GM12872 (cell line): ENCODE measurements at regions not wholly inside any gene's neighbourhood (a gene's known extent, or its start where the extent isn't known, plus 50 kb on each side); places are given as distances from the start of the nearest gene placed in this dataset.

Experiments
- TF ChIP-seq, protein P1 (sequence below): IDR thresholded peaks from 3 replicates; pipeline ENCODE4 v1.5.1; 2011; ENCODE audit warnings: low read depth, mild to moderate bottlenecking, low read length, moderate library complexity; ENCODE audit not compliant: insufficient read depth

GRCh38 chr4:165766018-165766417 is 107.0 kb upstream of the TLL1 start:
- TF ChIP-seq, protein P1, sequence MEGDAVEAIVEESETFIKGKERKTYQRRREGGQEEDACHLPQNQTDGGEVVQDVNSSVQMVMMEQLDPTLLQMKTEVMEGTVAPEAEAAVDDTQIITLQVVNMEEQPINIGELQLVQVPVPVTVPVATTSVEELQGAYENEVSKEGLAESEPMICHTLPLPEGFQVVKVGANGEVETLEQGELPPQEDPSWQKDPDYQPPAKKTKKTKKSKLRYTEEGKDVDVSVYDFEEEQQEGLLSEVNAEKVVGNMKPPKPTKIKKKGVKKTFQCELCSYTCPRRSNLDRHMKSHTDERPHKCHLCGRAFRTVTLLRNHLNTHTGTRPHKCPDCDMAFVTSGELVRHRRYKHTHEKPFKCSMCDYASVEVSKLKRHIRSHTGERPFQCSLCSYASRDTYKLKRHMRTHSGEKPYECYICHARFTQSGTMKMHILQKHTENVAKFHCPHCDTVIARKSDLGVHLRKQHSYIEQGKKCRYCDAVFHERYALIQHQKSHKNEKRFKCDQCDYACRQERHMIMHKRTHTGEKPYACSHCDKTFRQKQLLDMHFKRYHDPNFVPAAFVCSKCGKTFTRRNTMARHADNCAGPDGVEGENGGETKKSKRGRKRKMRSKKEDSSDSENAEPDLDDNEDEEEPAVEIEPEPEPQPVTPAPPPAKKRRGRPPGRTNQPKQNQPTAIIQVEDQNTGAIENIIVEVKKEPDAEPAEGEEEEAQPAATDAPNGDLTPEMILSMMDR: no peak

- TF ChIP-seq, protein P1: no peak
Measured at GRCh38 chr4:165766976-165767375, 106.1 kb upstream of the TLL1 start.

DNA sequence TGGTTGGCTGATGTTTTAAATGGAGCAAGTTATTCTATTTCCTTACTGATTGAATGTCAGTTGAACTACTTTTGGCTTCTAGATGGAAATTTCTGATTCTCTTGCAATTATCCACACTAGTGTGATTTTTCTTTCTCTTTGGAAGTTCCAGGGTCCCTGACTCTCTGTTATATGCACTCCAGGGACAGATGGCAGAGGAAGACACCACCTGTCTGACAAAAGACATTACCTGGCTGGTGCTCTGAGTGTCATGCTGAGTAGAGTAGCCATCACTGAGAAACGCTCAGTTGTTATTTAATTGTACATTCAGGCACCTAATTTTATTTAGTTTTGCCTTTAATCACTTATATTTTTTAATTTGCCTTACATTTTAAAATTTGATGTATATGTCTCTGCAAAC is 105.4 kb upstream of the TLL1 start:
- TF ChIP-seq, protein P1: no peak

- TF ChIP-seq, protein P1: no peak
Measured at GRCh38 chr4:165768281-165768680, 104.8 kb upstream of the TLL1 start.

DNA sequence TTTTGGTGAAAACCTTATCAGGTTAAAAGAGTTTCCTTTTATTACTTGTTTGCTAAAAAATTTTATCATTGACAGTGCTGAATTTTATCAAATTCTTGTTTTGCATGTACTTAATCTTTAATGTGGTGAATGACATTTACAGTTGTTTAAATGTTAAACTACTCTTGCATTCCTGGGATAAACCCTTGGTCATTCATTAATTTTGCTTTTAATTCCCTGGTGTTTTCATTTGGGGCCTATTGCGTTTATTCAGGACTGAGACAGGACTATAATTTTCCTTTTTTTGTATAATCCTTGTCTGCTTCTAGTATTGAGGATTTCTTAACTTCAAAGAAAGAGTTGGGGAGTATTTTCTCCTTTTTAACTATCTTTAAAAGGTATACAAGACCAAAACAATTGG is 98.7 kb upstream of the TLL1 start:
- TF ChIP-seq, protein P1: no peak

GRCh38 chr4:165779950-165780670 is 92.9 kb upstream of the TLL1 start:
- TF ChIP-seq, protein P1: no peak

DNA sequence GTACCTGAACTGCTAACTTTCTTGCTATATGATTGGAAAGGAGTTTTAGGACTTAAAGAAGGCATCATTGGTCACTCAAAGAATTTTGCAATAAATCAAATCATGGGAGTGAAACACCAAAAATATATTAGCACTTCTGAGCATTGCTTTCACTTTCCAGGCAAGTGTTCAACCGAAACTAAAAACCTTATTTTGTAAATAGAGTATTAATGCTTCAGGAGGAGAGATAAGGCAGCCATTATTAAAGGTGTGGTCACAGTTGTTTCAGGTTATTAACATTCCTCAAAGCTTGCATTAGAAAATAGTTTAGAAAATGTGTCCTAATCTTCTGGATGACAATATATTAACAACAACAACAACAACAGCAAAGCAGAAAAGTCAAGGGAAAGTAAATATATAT is 92.3 kb upstream of the TLL1 start:
- TF ChIP-seq, protein P1: no peak
